ENCODE measurements at regions not wholly inside any gene's neighbourhood (a gene's known extent, or its start where the extent isn't known, plus 50 kb on each side); places are given as distances from the start of the nearest gene placed in this dataset.

DNA sequence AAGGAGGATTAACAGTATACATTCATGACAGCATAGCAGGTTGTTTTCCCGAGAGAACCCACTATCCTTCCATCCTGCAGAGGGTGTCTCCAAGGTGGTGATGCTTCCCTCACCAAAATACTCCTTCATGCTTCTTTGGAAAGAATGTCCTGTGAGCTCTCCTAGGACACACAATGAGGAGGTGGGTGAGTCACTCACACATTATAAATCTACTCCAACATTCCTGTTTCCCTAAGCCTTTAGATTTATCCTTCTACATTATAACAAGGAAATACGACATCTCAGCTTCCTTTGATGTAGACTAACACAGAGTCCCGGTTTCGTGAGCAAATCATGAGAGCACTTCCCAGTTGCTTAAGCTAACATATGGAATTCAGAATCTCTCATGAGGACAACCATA, 689.7 kb upstream of the CELF2 start:
- no peak overlapping the region for H3K27ac ChIP-seq (ENCODE audit: low read depth, low read length)
- H3K4me1 ChIP-seq (ENCODE audit: control insufficient read depth in 5 of 5, insufficient read depth in 5 of 5, low read length in 5 of 5): no peaks in the 10 kb centered on the region
- H3K4me3 ChIP-seq (ENCODE audit: low read depth in 1 of 5, low read length in 5 of 5): no peak overlapping the region
- H3K36me3 ChIP-seq (ENCODE audit: control insufficient read depth in 5 of 5, insufficient read depth in 5 of 5, low read length in 5 of 5): no peaks in the 10 kb centered on the region
- H3K9me3 ChIP-seq (ENCODE audit: control insufficient read depth in 5 of 5, low read length in 5 of 5): no peaks in the 10 kb centered on the region
- no peak overlapping the region for H3K9ac ChIP-seq (ENCODE audit: low read length in 5 of 5)
- no peaks in the 10 kb centered on the region for H3K27me3 ChIP-seq (ENCODE audit: control insufficient read depth in 5 of 5, insufficient read depth in 4 of 5, low read length in 5 of 5)

DNA sequence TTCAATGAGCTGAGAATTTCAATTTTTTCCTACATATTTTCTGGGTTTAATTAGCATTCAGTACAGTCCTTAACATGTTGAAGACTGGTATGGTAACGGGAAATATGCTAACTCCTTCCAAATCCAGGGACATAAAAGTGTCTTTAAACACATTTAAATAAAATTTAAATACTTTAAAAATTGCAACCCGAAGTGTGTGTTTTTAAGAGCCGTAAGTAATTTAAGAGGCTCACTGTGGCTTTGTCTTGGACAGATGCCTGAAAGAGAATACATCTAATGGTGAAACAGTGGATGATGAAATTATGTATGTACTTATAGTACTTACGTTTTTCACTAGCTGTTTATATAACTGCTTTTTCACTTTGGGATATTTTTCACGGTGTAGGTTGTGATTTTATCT, 687.3 kb upstream of the CELF2 start:
- H3K4me3 ChIP-seq (ENCODE audit: low read depth in 1 of 5, low read length in 5 of 5): no peak overlapping the region
- H3K9ac ChIP-seq (ENCODE audit: low read length in 5 of 5): no peak overlapping the region
- no peaks in the 10 kb centered on the region for H3K27me3 ChIP-seq (ENCODE audit: control insufficient read depth in 5 of 5, insufficient read depth in 4 of 5, low read length in 5 of 5)
- no peaks in the 10 kb centered on the region for H3K4me1 ChIP-seq (ENCODE audit: control insufficient read depth in 5 of 5, insufficient read depth in 5 of 5, low read length in 5 of 5)
- no peak overlapping the region for H3K27ac ChIP-seq (ENCODE audit: low read depth, low read length)
- no peaks in the 10 kb centered on the region for H3K9me3 ChIP-seq (ENCODE audit: control insufficient read depth in 5 of 5, low read length in 5 of 5)
- H3K36me3 ChIP-seq (ENCODE audit: control insufficient read depth in 5 of 5, insufficient read depth in 5 of 5, low read length in 5 of 5): no peaks in the 10 kb centered on the region

DNA sequence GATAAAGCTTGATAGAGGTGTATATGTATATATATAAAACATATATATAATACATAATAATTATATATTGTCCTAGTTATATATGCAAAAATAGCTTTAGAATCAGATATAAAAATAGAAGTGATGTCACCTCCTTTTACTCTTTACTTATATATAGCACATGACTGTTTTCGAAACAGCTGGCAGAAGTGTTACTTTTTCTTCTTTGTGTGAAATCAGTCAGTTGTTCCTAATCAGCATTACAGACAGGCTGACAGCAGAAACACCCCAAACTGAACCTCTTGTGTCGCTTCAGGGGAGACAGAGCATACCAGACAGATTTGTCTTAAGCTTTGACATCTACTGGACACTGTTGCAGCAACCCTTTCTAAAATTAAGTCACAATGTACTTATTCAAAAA, 684.9 kb upstream of the CELF2 start:
- H3K27ac ChIP-seq (ENCODE audit: low read depth, low read length): no peak overlapping the region
- no peaks in the 10 kb centered on the region for H3K9me3 ChIP-seq (ENCODE audit: control insufficient read depth in 5 of 5, low read length in 5 of 5)
- no peaks in the 10 kb centered on the region for H3K36me3 ChIP-seq (ENCODE audit: control insufficient read depth in 5 of 5, insufficient read depth in 5 of 5, low read length in 5 of 5)
- H3K4me3 ChIP-seq (ENCODE audit: low read depth in 1 of 5, low read length in 5 of 5): no peak overlapping the region
- H3K4me1 ChIP-seq (ENCODE audit: control insufficient read depth in 5 of 5, insufficient read depth in 5 of 5, low read length in 5 of 5): no peaks in the 10 kb centered on the region
- no peak overlapping the region for H3K9ac ChIP-seq (ENCODE audit: low read length in 5 of 5)
- no peaks in the 10 kb centered on the region for H3K27me3 ChIP-seq (ENCODE audit: control insufficient read depth in 5 of 5, insufficient read depth in 4 of 5, low read length in 5 of 5)

DNA sequence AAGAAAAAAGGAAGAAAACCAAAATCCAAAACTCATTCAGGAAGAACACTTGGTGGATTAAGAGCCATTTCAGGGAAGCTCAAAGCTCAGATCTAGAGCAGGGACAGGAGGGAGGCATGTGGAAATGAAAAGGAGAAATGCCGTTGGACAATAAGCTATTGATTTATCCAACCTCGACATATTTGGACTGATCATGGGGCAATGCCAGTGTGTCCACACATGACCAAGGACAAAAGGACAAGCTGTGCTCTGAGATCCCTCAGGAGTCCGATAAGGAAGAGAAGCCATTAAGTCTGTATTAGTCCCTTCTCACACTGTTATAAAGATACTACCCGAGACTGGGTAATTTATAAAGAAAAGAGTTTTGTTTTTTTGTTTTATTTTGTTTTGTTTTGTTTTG, 684.0 kb upstream of the CELF2 start:
- no peak overlapping the region for H3K4me3 ChIP-seq (ENCODE audit: low read depth in 1 of 5, low read length in 5 of 5)
- H3K27me3 ChIP-seq (ENCODE audit: control insufficient read depth in 5 of 5, insufficient read depth in 4 of 5, low read length in 5 of 5): no peaks in the 10 kb centered on the region
- H3K9me3 ChIP-seq (ENCODE audit: control insufficient read depth in 5 of 5, low read length in 5 of 5): no peaks in the 10 kb centered on the region
- H3K4me1 ChIP-seq (ENCODE audit: control insufficient read depth in 5 of 5, insufficient read depth in 5 of 5, low read length in 5 of 5): no peaks in the 10 kb centered on the region
- H3K27ac ChIP-seq (ENCODE audit: low read depth, low read length): no peak overlapping the region
- no peaks in the 10 kb centered on the region for H3K36me3 ChIP-seq (ENCODE audit: control insufficient read depth in 5 of 5, insufficient read depth in 5 of 5, low read length in 5 of 5)
- H3K9ac ChIP-seq (ENCODE audit: low read length in 5 of 5): no peak overlapping the region

DNA sequence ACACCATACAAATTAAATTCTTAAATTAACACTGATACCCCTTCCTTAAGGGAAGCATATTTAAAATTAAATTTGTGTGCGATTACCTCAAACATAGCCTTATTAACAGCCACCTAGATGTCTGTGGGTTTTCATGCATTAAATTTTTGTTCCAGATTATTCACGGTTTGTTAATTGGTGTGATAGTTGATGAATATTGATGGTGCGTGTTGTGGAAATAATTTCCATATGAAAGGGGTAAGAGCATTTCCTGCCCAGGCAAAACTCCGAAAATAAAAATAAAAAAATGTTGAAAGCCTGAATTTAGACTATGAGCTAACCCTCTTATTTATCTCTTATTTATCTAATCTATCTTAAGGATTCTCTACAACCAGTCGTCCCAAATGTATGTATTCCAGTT, 679.3 kb upstream of the CELF2 start:
- Histone ChIP-seq H3K27me3 (ENCODE audit: control insufficient read depth in 5 of 5, insufficient read depth in 4 of 5, low read length in 5 of 5) (no peaks in the 10 kb centered on the region), H3K4me3 (ENCODE audit: low read depth in 1 of 5, low read length in 5 of 5) (no peak overlapping the region), H3K9ac (ENCODE audit: low read length in 5 of 5) (no peak overlapping the region), H3K36me3 (ENCODE audit: control insufficient read depth in 5 of 5, insufficient read depth in 5 of 5, low read length in 5 of 5) (no peaks in the 10 kb centered on the region), H3K9me3 (ENCODE audit: control insufficient read depth in 5 of 5, low read length in 5 of 5) (no peaks in the 10 kb centered on the region), H3K4me1 (ENCODE audit: control insufficient read depth in 5 of 5, insufficient read depth in 5 of 5, low read length in 5 of 5) (no peaks in the 10 kb centered on the region), H3K27ac (ENCODE audit: low read depth, low read length) (no peak overlapping the region)

DNA sequence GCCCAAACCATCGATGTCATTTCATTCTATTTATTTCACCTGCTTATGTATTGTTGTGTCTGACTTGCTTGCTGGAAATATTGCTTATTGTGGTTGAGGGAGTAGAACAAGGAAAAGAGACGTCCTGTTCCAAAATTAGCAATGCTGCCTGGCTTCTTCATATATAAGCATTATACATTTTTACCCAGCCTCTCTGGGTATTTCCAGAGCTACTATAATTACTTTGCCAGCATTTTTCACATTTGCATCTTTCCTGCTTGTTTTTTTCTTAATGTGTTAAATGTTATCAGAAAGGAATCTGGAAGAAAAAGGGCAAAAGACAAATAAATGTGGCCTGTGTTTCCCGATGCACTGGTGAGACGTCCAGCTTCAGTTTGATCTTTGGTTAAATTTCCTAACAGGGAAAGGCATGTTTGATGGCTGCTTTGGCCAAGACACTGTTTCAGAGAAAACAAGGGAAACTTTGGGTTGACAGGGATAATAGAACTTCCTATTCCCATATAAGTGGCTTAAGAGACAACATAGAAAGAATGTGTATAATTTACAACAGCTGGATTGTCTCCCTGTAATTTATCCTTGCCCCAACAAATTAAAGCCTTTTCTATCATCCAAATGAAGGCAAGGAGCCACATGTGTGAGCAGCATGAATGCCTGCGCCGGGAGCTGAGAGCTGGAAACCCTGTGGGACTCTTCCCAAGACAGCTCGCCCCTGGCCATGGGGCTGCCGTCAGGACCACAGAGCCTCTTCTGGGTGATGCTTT, 671.1 kb upstream of the CELF2 start:
- no peaks in the 10 kb centered on the region for H3K36me3 ChIP-seq (ENCODE audit: control insufficient read depth in 5 of 5, insufficient read depth in 5 of 5, low read length in 5 of 5)
- peaks cover 0 to 7% (median 0%) of the 10 kb centered on the region in 5 donors for H3K4me1 ChIP-seq (ENCODE audit: control insufficient read depth in 5 of 5, insufficient read depth in 5 of 5, low read length in 5 of 5)
- no peaks in the 10 kb centered on the region for H3K9me3 ChIP-seq (ENCODE audit: control insufficient read depth in 5 of 5, low read length in 5 of 5)
- H3K27ac ChIP-seq (ENCODE audit: low read depth, low read length): no peak overlapping the region
- H3K27me3 ChIP-seq (ENCODE audit: control insufficient read depth in 5 of 5, insufficient read depth in 4 of 5, low read length in 5 of 5): no peaks in the 10 kb centered on the region
- no peak overlapping the region for H3K9ac ChIP-seq (ENCODE audit: low read length in 5 of 5)
- no peak overlapping the region for H3K4me3 ChIP-seq (ENCODE audit: low read depth in 1 of 5, low read length in 5 of 5)

DNA sequence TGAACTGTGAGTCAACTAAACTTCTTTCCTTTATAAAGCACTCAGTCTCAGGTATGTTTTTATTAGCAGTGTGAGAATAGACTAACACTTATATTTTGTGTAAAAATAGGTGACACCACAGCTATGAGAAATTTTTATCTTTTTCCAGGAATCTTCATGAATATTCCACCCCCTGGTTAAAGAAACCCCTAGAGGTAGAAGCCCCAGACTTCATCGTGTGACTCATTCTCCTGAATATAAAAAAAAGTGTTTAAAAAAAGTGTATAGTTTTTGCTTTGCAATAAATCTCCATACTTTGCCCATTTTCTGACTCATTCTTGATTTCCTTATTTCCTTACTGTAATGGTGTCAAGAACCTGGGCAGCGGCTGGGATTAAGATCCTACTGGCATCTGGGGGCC, 667.6 kb upstream of the CELF2 start:
- Histone ChIP-seq H3K4me3 (ENCODE audit: low read depth in 1 of 5, low read length in 5 of 5) (no peak overlapping the region), H3K9ac (ENCODE audit: low read length in 5 of 5) (no peak overlapping the region), H3K4me1 (ENCODE audit: control insufficient read depth in 5 of 5, insufficient read depth in 5 of 5, low read length in 5 of 5) (peaks cover 0 to 7% (median 0%) of the 10 kb centered on the region in 5 donors), H3K36me3 (ENCODE audit: control insufficient read depth in 5 of 5, insufficient read depth in 5 of 5, low read length in 5 of 5) (no peaks in the 10 kb centered on the region), H3K9me3 (ENCODE audit: control insufficient read depth in 5 of 5, low read length in 5 of 5) (no peaks in the 10 kb centered on the region), H3K27ac (ENCODE audit: low read depth, low read length) (no peak overlapping the region), H3K27me3 (ENCODE audit: control insufficient read depth in 5 of 5, insufficient read depth in 4 of 5, low read length in 5 of 5) (no peaks in the 10 kb centered on the region)

DNA sequence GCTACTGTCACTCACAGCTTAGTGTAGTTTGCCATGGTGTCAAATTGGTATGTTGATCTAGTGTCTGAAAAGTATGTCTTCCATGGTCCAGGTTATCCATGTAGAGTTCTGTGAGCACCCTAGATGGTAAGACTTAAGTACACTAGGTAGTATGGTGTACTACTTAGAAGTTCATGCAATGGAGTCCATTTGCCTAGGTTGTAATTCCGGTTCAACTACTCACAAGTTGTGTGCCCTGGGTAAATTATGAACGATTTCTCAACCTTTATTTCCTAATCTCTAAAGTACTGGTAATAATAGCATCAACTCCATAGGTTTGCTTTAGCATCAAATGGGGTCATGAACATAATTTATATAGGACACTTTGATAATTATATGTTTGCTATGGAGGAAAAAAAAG, 666.2 kb upstream of the CELF2 start:
- no peak overlapping the region for H3K9ac ChIP-seq (ENCODE audit: low read length in 5 of 5)
- H3K9me3 ChIP-seq (ENCODE audit: control insufficient read depth in 5 of 5, low read length in 5 of 5): no peaks in the 10 kb centered on the region
- H3K36me3 ChIP-seq (ENCODE audit: control insufficient read depth in 5 of 5, insufficient read depth in 5 of 5, low read length in 5 of 5): no peaks in the 10 kb centered on the region
- H3K27ac ChIP-seq (ENCODE audit: low read depth, low read length): no peak overlapping the region
- H3K4me1 ChIP-seq (ENCODE audit: control insufficient read depth in 5 of 5, insufficient read depth in 5 of 5, low read length in 5 of 5): peaks cover 0 to 6% (median 0%) of the 10 kb centered on the region in 5 donors
- H3K4me3 ChIP-seq (ENCODE audit: low read depth in 1 of 5, low read length in 5 of 5): no peak overlapping the region
- no peaks in the 10 kb centered on the region for H3K27me3 ChIP-seq (ENCODE audit: control insufficient read depth in 5 of 5, insufficient read depth in 4 of 5, low read length in 5 of 5)

DNA sequence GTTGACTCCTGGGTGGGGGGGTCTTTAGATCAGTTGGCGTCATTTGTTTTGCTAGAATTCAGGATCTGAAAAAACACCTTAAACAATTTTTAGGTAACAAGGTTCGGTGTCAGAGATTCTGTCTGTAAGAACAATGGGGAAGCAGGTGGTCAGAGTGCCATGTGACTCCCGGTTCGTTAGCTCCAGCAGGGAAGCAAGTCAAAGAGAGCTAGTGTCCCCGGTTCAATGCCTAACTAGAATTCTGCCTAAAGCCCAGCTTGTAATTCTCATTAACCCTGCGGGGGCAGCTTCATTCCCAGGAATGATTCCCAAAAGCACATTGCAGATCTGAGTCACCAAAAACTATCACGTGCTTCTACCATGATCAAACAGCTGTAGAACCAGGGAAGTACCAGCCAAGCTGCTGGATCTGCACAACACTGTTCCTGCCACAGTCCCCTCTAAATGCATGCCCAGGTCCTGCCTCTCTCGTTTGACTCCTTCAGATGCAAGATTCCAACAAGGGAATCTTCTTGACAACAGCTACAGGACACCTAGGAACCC, 664.3 kb upstream of the CELF2 start:
- Histone ChIP-seq H3K27ac (ENCODE audit: low read depth, low read length) (no peak overlapping the region), H3K4me3 (ENCODE audit: low read depth in 1 of 5, low read length in 5 of 5) (no peak overlapping the region), H3K9ac (ENCODE audit: low read length in 5 of 5) (no peak overlapping the region), H3K9me3 (ENCODE audit: control insufficient read depth in 5 of 5, low read length in 5 of 5) (no peaks in the 10 kb centered on the region), H3K36me3 (ENCODE audit: control insufficient read depth in 5 of 5, insufficient read depth in 5 of 5, low read length in 5 of 5) (no peaks in the 10 kb centered on the region), H3K27me3 (ENCODE audit: control insufficient read depth in 5 of 5, insufficient read depth in 4 of 5, low read length in 5 of 5) (no peaks in the 10 kb centered on the region), H3K4me1 (ENCODE audit: control insufficient read depth in 5 of 5, insufficient read depth in 5 of 5, low read length in 5 of 5) (no peaks in the 10 kb centered on the region)

DNA sequence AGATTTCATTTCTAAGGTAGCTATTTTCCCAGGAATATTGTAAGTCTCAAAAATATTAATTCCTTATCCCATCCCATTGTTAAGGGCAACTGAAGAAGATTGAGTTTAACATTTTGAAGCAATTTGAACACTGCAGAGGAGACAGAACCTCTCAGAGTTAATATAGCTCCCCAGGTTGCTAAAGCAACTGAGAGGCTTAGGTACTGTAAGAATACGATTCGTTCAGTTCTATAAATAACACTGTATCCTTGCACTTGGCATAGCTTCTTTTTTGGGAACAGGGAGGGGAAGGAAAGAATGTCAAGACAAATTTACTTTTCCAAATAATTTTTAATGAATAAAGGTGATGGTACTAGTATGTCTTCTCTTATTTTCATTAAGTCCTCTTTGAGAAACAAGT, 658.4 kb upstream of the CELF2 start:
- no peak overlapping the region for H3K27ac ChIP-seq (ENCODE audit: low read depth, low read length)
- H3K4me3 ChIP-seq (ENCODE audit: low read depth in 1 of 5, low read length in 5 of 5): no peak overlapping the region
- H3K27me3 ChIP-seq (ENCODE audit: control insufficient read depth in 5 of 5, insufficient read depth in 4 of 5, low read length in 5 of 5): no peaks in the 10 kb centered on the region
- H3K9ac ChIP-seq (ENCODE audit: low read length in 5 of 5): no peak overlapping the region
- H3K4me1 ChIP-seq (ENCODE audit: control insufficient read depth in 5 of 5, insufficient read depth in 5 of 5, low read length in 5 of 5): no peaks in the 10 kb centered on the region
- H3K9me3 ChIP-seq (ENCODE audit: control insufficient read depth in 5 of 5, low read length in 5 of 5): peaks cover 0 to 3% (median 0%) of the 10 kb centered on the region in 5 donors
- H3K36me3 ChIP-seq (ENCODE audit: control insufficient read depth in 5 of 5, insufficient read depth in 5 of 5, low read length in 5 of 5): no peaks in the 10 kb centered on the region
